ENCODE measurements at regions not wholly inside any gene's neighbourhood (a gene's known extent, or its start where the extent isn't known, plus 50 kb on each side); places are given as distances from the start of the nearest gene placed in this dataset.

DNA sequence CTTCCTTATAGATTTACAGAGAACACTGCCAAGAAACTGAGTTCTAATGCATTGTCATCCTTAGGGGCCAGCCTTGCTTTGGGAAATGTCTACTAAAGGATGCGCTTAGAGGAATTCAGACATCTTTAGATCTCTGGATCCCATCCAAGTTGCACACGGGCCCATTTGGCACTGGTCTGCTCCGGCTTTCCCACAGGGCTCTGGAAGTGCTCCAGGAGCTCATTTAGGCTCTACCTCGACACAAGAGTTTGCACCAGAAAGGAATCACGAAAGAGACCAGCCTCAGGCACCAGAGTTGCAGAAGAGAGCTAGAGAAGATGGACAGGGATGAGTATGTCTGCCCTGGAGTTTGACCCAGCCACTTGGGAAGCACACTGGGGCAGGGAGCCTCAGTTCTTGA lies 150.1 kb upstream of the TMEM72 start:
- TF ChIP-seq EZH2 (IDR thresholded peaks at IDR 0.05; ENCODE audit: insufficient read depth, poor library complexity, severe bottlenecking): no peak
- no peak for TF ChIP-seq EZH2phosphoT487 (IDR thresholded peaks at IDR 0.05; ENCODE audit: insufficient read depth, low read depth)
